Kidney (tissue), 13 donors: ENCODE measurements at regions not wholly inside any gene's neighbourhood (a gene's known extent, or its start where the extent isn't known, plus 50 kb on each side); places are given as distances from the start of the nearest gene placed in this dataset.

Experiments
- DNase-seq, 5 donors: peaks; one replicate each; pipeline ENCODE4 v3.0.0-alpha.2; 2013 to 2020
- FAIRE-seq: peaks from 2 replicates; lab custom pipeline; 2012; peaks lifted over from hg19 to GRCh38; lab: Jason Lieb, UNC
- H3K27ac ChIP-seq, 2 donors: one replicate each; pipeline ENCODE4 v1.7.0; 2013; ENCODE audit warnings: low read depth in 2 of 2, low read length in 2 of 2, inconsistent platforms in 1 of 2
- H3K27me3 ChIP-seq: one replicate; pipeline ENCODE4 v1.7.1; 2013; ENCODE audit warnings: low read length, inconsistent platforms; ENCODE audit not compliant: control insufficient read depth, insufficient read depth
- H3K36me3 ChIP-seq, 3 donors: one replicate each; pipeline versions ENCODE4 v1.7.0 to v1.7.1; 2013; ENCODE audit warnings: low read length in 3 of 3, control low read depth in 1 of 3, inconsistent platforms in 1 of 3; ENCODE audit not compliant: insufficient read depth in 3 of 3, control insufficient read depth in 2 of 3
- H3K4me1 ChIP-seq, 3 donors: one replicate each; pipeline versions ENCODE4 v1.7.0 to v1.7.1; 2013; ENCODE audit warnings: low read length in 3 of 3, inconsistent platforms in 1 of 3, low read depth in 1 of 3; ENCODE audit not compliant: control insufficient read depth in 2 of 3, insufficient read depth in 2 of 3
- H3K4me3 ChIP-seq, 3 donors: one replicate each; pipeline versions ENCODE4 v1.7.0 to v1.8.1; 2013; ENCODE audit warnings: low read length in 3 of 3, control low read depth in 1 of 3, inconsistent platforms in 1 of 3
- H3K9ac ChIP-seq, 3 donors: one replicate each; pipeline versions ENCODE4 v1.7.0 to v1.7.1; 2013; ENCODE audit warnings: low read length in 3 of 3, control low read depth in 1 of 3, inconsistent platforms in 1 of 3
- H3K9me3 ChIP-seq, 3 donors: one replicate each; pipeline versions ENCODE4 v1.7.0 to v1.7.1; 2013; ENCODE audit warnings: low read length in 3 of 3, control low read depth in 1 of 3, inconsistent platforms in 1 of 3; ENCODE audit not compliant: control insufficient read depth in 2 of 3, insufficient read depth in 1 of 3
- CTCF ChIP-seq: IDR thresholded peaks from 3 replicates; pipeline ENCODE4 v1.5.1; 2012; ENCODE audit warnings: mild to moderate bottlenecking, moderate library complexity, borderline replicate concordance; ENCODE audit not compliant: insufficient read depth; ENCODE audit errors: extremely low read depth
- intact Hi-C: fragments of 100-400 bp; cut with DNase I; formaldehyde crosslinking; loops from one replicate; pipeline ENCODE4 v1.11.1; 2022
- donor health status: control.
- donor health status: control.
- donor health status: control.
- donor health status: control.
- donor health status: control.
- donor health status: DM: yes; HTN: yes; CAD: no.
- donor health status: Normal renal cell carcinoma (clear cell type).

GRCh38 chr2:239778042-239778851 lies 246.9 kb downstream of the NDUFA10 start:
- DNase-seq, result peak in 4 of 5 donors; percentile 82 to 88 (median 86)
- no peak for FAIRE-seq
- no peak overlapping the region for H3K4me3 ChIP-seq
- TF ChIP-seq CTCF, result no peak
- no peaks in the 10 kb centered on the region for H3K27me3 ChIP-seq
- no peaks in the 10 kb centered on the region for H3K9me3 ChIP-seq
- H3K4me1 ChIP-seq, result no peaks in the 10 kb centered on the region
- no peak overlapping the region for H3K27ac ChIP-seq
- intact Hi-C loops, result no loop called here
- H3K36me3 ChIP-seq, result no peaks in the 10 kb centered on the region
- no peak overlapping the region for H3K9ac ChIP-seq

GRCh38 chr2:239777219-239777618 lies 247.9 kb downstream of the NDUFA10 start:
- FAIRE-seq (no peak), DNase-seq (peak in 2 of 5 donors; percentile 1 to 29)
- Histone ChIP-seq H3K36me3 (no peaks in the 10 kb centered on the region), H3K4me1 (no peaks in the 10 kb centered on the region), H3K9me3 (no peaks in the 10 kb centered on the region), H3K27me3 (no peaks in the 10 kb centered on the region), H3K4me3 (no peak overlapping the region), H3K27ac (no peak overlapping the region), H3K9ac (no peak overlapping the region)
- no peak for TF ChIP-seq CTCF
- intact Hi-C loops, result no loop called here

DNA sequence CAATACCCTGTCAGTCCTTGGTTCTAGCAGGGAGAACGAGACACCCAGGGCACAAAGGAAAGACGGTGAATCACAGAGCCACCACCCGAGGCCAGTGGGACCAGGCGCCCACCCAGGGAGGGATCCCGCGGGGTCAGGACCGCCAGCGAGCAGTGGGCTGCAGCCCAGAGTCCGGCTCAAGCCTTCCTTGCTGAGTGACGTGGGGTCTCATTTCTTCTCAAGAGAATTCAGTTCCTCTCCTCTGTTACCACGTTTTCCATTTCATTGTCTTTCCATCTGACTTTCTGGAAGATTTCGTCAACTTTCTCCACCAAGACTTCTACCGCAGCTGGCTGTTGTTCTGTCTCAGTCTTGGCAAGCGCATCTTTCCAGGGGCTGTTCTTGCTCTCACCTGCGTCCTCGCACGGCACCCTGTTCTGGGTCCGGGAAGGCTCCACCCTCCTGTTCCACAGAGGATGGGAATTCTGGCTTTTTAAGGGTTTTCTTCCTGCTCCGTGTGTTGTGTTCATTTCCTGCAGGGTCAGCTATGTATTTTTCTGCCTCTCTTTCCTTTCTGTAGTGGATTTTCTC lies 248.6 kb downstream of the NDUFA10 start:
- Histone ChIP-seq H3K27me3 (no peaks in the 10 kb centered on the region), H3K4me3 (no peak overlapping the region), H3K9ac (no peak overlapping the region), H3K36me3 (no peaks in the 10 kb centered on the region), H3K27ac (no peak overlapping the region), H3K4me1 (no peaks in the 10 kb centered on the region), H3K9me3 (peaks cover 0 to 3% (median 2%) of the 10 kb centered on the region in 3 donors)
- FAIRE-seq (no peak), DNase-seq (peak in 2 of 5 donors; percentile 6 to 34)
- intact Hi-C loops, result no loop called here
- TF ChIP-seq CTCF, result no peak
